HG02885 (cell line): ENCODE measurements at regions not wholly inside any gene's neighbourhood (a gene's known extent, or its start where the extent isn't known, plus 50 kb on each side); places are given as distances from the start of the nearest gene placed in this dataset.
"Not testable (repeated sequence)": the region's sequence is repeated elsewhere in the genome, so short reads cannot be mapped to it uniquely, and the experiment has no call there.

Experiments
- ATAC-seq: cut with Tn5 transposase; IDR thresholded peaks from one replicate; pipeline ENCODE4 v1.9.1; 2021; ENCODE audit warnings: mild to moderate bottlenecking; ENCODE audit not compliant: unreplicated experiment, poor library complexity

DNA sequence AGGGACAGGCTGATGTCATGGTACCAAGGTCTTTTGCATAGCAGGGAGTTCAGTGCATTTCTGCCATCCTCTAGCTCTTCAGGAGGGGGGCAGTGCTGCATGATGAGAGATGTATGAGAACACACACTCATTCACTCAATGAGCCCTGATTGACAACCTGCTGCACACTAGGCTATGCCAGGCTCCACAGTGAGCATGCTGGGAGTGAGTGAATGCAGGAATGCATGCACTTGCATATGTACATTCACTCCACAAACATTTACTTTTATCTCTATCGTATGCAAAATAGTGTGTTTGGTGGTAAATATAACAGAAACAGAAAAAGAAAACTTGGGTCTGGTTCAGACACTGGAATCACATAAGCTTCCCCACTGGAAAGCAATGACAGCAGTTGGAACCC, 374.1 kb upstream of the C16orf82 start:
- no peak for ATAC-seq

DNA sequence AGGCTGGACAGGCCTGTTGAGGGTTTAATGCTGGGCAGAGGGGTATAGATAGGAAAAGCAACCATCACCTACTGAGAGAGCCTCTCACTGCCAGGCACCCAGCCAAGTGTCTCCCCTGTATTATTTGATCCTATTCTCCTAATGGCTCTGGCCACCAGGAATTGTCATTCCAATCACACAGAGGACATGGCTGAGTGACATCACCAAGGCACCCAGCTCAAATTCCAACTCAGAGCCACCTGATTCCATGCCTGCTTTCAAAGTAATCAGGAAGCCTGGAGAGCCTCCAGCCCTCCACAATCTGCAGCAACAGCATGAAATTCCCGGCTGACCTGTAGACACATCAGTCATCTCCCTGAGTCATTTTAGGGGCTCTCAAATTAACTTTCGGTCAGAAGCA, 368.9 kb upstream of the C16orf82 start:
- ATAC-seq = no peak

DNA sequence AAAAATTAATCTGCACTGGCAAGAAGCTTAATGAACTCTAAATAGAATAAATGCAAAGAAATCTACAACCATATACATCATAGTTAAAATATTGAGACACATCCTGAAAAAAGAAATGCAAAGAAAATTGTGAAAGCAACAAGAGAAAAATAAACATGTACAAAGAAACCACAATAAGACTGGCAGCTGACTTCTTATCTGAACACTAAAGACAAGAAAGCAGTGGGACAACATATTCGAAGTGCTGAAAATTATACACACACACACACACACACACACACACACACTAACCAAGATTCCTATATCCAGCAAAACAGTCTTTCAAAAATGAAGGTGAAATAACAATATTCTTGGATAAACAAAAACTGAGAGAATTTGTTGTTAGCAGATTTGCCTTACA, 366.5 kb upstream of the C16orf82 start:
- no peak for ATAC-seq

DNA sequence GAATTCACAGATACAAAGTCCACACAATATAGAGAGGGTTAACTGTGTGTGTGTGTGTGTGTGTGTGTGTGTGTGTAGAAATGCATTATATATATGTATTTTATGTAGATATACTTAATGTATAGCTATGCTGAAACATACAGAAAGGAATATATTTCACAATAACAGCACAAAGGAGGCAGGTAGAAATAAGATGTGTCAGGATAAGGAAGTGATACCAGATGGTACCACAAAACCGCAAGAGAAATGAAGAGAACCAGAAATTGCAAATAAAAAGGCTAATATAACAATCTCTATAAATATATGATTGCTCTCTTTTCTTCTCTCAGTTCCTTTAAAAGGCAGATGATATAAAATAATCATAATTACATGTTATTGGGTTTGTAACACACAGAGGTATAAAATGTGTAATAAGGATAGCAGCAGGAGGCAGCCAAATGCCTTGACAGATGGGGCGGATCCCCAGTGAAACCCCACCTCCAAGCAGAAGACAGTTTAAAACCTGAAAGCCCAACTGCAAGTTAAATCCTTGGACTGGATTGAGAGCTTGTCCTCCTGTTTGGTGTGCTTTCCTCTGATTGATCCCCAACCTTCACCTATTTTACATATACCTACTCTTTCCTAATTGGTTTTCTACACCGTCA, 365.4 kb upstream of the C16orf82 start:
- no peak for ATAC-seq

DNA sequence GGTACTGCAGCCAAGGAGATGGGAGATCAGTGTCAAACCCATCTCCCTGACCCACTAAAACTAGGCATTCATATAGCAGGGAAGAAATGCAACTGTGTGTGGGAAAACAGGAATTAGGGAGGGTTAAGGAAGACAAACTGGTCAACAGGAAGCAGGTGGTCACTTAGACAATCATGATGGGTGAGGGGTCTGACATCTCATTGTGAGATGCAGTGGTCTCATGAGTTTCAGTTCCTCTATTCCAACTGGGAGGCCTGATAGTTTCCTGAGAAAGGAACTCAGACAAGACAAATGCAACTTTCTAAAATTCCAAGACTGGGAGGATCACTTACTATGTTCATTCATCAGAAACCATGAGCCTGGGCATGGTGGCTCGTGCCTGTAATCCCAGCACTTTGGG, 361.4 kb upstream of the C16orf82 start:
- ATAC-seq = no peak

DNA sequence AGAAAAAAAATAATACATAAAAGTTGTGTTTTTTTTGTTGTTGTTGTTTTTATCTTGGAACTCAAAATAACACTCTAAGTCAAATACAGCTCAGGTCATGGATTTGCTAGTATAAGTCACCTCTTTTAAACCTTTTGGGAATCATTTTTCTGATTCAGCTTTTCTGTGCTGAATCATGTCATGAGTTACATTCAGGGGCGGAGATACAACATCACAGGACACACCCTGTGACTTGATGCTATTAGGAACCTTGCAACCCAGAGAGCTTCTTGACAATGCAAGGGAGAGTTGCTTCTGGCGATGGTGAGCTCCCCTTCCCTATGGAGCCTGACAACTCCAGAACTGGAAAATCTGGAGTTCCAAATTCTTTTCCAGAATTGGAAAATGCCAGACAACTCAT, 358.3 kb upstream of the C16orf82 start:
- no peak for ATAC-seq

DNA sequence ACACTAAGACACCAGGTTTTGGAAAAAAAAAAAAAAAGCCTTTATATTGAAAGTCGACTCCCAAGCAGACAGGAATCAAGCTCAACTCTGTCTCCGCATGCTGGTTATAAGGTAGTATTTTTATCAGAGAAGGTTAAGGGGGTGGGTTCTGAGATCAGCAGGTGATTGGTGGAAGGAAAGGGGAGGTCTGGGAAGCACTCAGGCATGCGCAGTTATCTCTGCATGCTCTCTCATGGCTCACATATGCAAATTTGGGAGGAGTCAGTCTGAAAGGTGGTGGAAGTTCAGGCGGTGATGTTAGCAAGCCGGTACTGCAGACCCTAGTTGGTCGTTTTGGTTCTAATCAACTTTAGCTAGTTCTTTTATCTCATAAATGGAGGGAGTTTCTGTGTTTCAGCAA, 357.6 kb upstream of the C16orf82 start:
- no peak for ATAC-seq

DNA sequence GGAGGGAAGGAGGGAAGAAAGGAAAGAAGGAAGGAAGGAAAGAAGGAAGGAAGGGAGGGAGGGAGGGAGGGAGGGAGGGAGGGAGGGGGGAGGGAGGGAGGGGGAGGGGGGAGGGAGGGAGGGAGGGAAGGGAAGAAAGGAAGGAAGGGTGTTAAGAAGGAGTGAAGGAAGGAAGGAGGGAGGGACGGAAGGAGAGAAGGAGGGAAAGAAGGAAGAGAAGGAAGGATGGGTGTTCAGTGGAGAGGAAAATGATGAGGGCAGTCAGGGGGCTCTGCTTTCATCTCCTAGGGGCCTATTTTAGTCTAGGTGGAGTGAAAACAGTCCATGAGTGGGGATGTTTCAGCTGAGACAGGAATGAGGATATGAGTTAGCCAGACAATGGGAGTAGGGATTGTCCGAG, 357.0 kb upstream of the C16orf82 start:
- ATAC-seq = no peak

DNA sequence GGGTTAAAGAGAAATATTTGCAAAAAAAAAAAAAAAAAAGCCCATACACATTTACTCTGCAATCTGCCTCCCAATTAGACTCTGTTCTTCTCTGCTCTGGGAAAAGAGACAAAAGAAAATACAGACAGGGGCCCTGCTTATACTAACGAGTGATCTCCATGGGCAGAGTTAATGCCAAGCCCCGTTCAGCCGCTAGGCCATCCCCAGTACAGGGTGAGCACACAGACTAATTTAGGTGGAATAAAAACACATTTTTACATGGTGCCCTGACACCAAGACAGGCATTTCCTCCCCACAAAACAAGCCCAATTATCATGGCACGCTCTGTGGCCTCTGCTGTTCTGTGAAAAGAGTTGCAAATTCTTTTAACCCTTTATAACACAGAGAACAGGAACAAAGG, 356.3 kb upstream of the C16orf82 start:
- ATAC-seq = no peak

DNA sequence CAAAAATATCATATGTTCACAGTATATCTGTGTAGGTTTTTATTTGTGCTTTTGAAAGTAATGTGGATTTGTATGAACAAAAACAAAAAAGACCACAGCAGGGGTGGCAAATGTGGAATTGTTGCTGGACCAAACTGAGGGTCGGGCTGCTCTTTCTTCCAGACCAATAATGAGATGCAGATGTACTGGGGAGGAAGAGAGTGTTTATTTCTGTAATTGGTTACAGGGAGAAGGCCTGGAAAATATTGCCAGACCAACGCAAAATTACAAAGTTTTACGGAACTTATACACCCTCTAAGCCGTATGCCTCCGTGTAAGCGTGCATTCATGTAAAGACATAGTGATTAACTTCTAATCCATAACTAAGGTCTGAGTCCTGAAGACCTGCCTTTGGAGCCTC, 353.9 kb upstream of the C16orf82 start:
- no peak for ATAC-seq

DNA sequence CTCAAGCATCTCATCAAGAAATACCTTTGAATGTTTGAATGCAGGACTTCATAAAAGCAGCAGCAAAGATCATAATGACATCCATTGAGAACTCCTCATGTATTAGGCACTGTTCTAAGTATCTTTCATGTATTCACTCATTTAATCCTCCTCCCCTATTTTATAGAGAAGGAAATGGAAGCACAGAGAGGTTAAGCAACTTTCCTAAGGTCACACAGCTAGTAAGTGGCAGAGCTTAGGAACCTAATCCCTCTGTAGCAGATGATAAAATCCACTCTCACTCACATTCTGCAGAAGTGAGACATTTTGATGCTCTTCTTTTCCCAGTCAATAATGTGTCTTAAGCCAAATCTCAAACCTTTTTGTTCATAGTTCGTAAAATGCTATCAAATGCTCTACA, 350.8 kb upstream of the C16orf82 start:
- ATAC-seq = no peak

DNA sequence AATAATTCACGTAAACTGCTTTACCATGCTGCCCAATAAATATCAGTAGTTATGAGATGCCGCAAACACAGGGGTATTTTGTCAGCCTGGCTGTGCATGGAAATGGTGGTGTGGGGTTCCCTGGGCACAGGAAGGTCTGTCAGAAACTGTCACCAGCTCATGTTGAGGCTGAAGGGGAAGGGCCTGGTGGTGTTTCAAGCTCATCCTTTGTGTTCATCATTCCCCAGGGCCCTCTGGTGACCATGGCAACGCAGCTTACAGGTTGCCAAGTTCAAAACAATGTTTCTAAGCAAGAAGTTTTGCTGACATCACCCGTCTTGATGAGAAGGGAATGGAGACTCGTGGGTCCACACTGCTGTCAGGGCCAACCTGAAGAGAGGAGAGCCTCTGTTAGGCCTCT, 348.9 kb upstream of the C16orf82 start:
- ATAC-seq = no peak

DNA sequence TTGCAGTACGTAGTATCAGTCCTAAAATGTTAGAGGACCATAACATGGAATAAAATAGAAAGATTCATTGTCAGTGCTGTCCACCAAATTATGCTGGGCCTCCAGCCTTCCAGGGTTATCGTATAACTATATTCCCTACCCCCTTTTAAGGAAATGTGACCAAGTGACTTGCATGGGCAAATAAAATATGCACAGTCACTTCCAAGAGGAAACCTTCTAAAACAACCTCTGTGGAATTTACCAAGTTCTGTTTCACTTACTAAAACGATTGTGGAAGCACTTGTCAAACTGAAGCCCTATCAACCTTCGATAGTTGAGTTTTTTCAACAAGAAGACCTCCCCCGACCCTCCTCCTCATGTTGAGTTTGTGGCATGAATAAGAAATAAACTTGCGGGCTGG, 345.4 kb upstream of the C16orf82 start:
- no peak for ATAC-seq

DNA sequence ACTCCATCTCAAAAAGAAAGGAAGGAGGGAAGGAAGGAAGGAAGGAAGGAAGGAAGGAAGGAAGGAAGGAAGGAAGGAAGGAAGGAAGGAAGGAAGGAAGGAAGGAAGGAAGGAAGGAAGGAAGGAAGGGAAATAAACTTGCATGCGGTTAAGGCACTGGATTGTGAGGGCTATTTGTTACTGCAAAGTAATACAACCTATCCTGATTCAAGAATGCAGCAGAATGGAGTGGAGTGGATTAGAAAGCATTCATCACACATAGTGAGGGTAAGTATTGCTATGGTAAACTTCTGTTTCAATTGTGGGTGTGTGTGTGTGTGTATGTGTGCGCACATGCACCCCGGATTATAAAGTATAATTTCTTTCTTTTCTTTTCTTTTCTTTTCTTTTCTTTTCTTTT, 344.8 kb upstream of the C16orf82 start:
- not testable (repeated sequence) for ATAC-seq

DNA sequence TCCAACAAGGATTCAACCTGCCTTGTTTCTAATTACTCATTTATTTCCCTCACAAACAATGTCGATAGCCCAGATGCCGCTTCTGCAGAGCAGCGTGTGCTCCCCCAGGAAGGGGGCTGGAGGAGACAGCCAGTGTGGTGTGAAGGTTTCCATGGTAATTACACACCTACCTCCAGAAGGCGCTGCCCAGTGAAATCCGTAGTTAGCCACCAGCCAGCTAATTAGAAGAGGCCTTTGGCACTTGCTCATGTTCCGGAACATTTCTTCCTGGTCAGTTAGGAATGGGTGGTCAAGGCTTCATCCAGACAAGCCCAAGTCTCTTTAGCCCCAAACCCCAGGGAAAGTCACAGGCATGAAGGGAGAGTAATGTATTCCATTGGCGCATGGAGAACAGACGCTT, 342.5 kb upstream of the C16orf82 start:
- ATAC-seq = no peak

DNA sequence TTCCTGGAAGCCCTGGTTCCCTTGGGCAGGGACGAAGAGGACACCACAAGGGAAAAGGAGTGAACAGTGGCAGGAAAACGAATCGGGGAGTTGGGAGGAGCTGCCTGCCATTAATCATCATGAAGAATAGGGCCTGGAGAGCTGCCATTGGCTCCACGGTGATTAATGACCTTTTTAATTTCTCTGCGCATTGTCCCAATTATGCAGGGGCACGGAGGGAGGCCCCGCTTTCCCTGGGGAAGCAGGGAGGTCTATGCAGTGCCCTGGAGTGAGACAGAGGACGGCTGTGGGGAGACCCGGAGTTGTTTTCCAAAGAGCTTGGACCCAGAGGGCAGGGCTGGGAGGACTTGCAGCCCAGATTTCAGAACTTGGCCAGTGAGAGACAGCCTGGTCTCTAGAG, 338.9 kb upstream of the C16orf82 start:
- no peak for ATAC-seq

DNA sequence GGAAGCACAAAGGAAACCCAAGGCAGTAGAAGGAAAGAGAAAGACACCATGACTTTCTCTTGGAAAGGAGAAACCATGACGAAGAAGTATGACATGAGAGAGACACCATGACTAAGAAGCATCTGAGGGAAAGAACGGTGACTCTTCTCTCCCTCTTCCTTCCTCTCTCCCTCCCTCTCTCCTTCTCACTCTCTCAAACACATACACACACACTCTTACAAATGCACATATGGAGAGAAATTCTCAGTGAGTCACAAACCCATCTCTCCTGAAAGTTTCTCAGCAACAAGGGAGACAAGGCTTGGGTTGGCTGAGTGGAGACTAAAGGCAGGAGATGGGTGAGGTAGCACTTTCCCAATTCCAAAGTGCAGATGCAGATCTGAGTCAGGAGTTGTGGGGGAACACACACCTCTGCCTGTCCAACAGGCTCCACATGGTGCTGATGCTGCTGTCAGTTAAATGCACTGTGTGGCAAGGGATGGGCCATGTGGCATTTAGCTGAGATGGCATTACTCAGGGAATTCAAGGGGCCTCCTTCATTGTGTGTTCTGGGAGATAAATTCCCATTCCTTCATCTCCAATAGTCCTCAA, 336.7 kb upstream of the C16orf82 start:
- no peak for ATAC-seq

DNA sequence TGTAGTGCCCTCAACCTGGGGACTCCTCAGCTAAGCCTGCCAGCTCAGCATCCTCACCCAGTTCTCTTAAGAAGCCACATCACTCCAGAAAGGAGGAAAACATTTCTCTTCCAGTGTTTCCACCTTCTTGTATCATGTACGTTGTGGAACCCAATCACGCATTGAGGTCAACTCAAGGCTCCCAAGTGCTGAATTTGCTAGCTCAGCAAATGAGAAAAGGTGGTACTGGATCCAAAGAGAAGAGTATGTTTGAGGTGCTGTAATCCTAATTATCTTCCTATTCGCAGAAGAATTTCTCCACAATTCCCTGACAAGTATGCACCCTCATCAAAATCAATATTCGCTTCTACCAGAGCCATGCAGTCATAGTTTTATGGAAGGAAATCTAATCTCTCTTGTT, 335.0 kb upstream of the C16orf82 start:
- ATAC-seq = no peak

DNA sequence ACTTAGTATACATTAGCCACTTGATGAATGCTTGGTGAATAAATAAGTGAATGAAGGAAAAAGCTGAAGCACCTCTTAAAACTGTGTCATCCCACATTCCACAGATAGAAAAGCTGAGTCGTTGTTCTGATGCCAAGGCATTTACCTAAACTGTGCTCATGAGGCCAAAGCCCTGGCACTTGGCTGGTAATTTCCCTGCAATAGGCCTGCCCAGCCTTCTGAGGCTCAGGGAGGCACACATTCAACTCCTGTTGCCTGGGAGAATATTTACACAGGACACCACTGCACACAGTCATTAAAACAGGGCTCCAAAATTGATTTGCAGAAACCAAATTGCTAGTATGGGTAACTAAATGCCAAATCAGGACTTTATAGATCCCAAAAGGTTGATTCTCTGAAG, 333.0 kb upstream of the C16orf82 start:
- no peak for ATAC-seq

DNA sequence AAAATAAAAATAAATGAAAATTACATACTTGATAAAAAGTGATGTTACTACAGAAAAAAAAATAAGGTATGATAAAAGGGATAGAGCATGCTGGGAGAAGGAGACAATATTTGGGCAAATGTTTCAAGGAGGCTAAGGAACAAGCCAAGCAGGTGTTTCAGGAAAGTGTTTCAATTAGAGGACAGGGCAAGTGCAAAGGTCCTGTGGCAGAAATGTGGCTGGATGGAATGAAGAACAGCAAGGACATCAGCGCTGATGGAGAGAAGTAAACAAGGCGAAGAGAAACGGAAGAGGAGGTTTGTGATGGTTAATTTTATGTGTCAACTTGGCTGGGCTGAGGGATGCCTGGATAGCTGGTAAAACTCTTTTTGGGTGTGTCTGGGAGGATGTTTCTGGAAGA, 331.2 kb upstream of the C16orf82 start:
- no peak for ATAC-seq

DNA sequence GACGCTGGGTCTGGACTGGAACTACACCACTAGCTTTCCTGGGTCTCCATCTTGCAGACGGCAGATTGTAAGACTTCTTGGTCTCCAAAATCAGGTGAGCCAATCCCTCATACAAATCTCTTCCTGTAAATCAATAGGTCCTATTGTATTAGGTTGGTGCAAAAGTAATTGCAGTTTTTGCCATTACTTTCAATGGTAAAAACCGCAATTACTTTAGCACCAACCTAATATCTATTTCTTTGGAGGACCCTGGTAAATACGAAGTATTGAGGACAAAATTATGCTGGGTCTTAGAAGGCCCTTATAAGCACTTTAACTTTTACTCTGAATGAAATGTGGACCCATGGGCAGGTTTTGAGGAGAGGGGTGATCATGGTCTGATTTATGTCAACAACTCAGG, 330.6 kb upstream of the C16orf82 start:
- no peak for ATAC-seq

DNA sequence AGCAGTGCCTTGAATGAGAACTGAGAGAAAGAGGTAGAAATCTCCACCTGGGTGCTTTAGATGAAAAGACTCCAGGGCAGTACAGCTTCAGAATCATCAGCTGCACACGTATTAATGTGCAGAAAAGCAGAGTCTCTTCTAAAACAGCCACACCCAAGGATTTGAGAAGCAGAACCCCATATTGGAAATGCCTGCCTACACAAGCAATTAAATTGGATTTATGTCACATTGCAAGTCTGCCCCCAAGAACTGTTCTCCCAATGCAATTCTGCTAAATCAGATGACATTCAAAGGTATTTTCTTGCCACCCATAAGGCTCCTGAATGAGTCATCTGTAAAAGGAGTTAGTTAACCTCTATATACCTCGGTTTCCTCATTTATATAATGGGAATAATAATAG, 326.0 kb upstream of the C16orf82 start:
- ATAC-seq = no peak

DNA sequence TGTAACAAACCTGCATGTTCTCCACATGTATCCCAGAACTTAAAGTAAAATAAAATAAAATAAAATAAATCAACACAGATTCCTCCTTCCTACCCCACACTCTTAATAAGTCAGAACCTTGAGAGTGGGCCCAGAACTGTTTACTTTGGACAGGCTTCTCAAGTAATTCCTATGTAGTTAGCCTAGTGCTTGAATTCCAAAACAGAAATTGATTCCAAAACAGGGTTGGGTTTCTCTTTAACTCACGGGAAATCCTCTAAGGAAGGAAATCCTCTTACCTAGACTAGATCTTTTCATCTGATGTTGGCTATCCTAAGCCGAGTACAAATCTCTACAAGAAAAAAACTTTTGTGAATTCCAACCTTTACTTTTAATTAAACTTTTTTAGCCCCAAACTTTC, 324.7 kb upstream of the C16orf82 start:
- ATAC-seq = no peak
